AG04449 (cell line): ENCODE measurements at regions not wholly inside any gene's neighbourhood (a gene's known extent, or its start where the extent isn't known, plus 50 kb on each side); places are given as distances from the start of the nearest gene placed in this dataset.
A peak's percentile ranks its signal among the peaks of the same experiment; 100 is the strongest.
"Not testable (repeated sequence)": the region's sequence is repeated elsewhere in the genome, so short reads cannot be mapped to it uniquely, and the experiment has no call there.

ENCODE experiments used
- CTCF ChIA-PET: fragments of 350-600 bp; formaldehyde crosslinking; extraction: SDS; loops from one replicate; lab custom pipeline; 2021; ENCODE audit warnings: antibody characterized with exemption; lab: Yijun Ruan, JAX
- POLR2A ChIA-PET: fragments of 400-600, 350-600 bp; formaldehyde crosslinking; extraction: SDS; loops from one replicate; lab custom pipeline; 2020; ENCODE audit warnings: antibody characterized with exemption, inconsistent platforms; lab: Yijun Ruan, JAX
- DNase-seq: peaks from one replicate; pipeline ENCODE4 v3.0.0-alpha.2; 2010; ENCODE audit warnings: low read depth, low spot score
- H3K4me3 ChIP-seq: 2 replicates; pipeline ENCODE4 v1.5.1; 2011; ENCODE audit warnings: low read depth, mild to moderate bottlenecking, control low read depth, low read length
- TF ChIP-seq, protein P1 (sequence below): IDR thresholded peaks from one replicate; pipeline ENCODE4 v1.5.1; 2011; ENCODE audit warnings: mild to moderate bottlenecking, moderate library complexity, low read length, control low read depth, inconsistent platforms; ENCODE audit not compliant: insufficient read depth; ENCODE audit errors: missing control alignments

DNA sequence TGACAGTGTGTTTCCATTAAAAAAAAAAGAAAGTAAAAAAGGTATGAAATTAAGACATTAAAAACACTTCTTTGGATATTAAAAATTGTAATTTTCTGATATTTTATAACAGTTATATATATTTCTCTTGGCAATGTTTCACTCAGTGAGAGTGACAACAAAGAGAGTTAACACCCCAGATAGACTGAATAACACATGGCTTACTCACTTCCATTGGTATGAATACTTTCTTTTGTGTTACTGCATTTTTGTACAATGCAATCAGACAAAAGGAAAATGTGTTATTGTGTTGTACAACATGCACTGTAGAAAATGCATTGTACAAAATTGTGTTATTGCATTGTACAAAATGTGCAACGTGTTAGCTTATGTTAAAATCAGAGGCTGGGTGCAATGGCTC, 676.6 kb upstream of the AMELY start:
- DNase-seq, H3K4me3 ChIP-seq, CTCF ChIA-PET, POLR2A ChIA-PET: not testable (repeated sequence)

DNA sequence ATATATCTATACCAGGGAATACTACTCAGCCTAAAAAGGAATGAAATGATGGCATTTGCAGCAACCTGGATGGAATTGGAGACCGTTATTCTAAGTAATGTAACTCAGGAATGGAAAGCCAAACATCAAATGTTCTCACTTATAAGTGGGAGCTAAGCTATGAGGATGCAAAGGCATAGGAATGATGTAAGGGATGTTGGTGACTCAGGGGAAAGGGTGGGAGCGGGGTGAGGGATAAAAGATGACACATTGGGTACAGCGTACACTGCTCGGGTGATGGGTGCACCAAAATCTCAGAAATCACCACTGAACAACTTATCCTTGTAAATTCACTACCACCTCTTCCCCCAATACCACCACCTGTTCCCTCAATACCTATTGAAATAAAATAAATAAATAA, 651.0 kb upstream of the AMELY start:
- CTCF ChIA-PET = no interaction called here
- DNase-seq = no peak
- TF ChIP-seq, protein P1, sequence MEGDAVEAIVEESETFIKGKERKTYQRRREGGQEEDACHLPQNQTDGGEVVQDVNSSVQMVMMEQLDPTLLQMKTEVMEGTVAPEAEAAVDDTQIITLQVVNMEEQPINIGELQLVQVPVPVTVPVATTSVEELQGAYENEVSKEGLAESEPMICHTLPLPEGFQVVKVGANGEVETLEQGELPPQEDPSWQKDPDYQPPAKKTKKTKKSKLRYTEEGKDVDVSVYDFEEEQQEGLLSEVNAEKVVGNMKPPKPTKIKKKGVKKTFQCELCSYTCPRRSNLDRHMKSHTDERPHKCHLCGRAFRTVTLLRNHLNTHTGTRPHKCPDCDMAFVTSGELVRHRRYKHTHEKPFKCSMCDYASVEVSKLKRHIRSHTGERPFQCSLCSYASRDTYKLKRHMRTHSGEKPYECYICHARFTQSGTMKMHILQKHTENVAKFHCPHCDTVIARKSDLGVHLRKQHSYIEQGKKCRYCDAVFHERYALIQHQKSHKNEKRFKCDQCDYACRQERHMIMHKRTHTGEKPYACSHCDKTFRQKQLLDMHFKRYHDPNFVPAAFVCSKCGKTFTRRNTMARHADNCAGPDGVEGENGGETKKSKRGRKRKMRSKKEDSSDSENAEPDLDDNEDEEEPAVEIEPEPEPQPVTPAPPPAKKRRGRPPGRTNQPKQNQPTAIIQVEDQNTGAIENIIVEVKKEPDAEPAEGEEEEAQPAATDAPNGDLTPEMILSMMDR = no peak

DNA sequence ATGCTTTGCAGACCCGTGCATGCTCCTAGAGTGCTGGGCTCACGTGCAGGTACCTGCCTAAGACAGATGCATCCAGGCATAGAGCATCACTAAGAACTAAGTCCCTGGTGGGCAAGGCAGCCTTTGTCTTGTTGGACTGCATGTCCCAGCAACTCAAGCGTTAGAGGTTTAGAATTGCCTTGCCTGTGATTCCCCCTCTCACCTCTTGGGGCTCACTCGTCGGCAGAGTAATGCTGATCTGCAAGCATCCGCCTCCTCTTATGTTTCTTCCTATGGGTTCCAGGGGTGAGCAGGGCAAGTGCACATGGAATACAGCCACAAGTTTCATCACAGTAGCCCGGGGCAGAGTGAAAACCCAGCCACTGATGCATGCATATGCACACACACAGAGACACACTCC, 646.1 kb upstream of the AMELY start:
- TF ChIP-seq, protein P1 = peak; percentile 33
- H3K4me3 ChIP-seq = no peak overlapping the region
- POLR2A ChIA-PET = no interaction called here
- CTCF ChIA-PET = interaction anchor here (1.0 kb wide), 1 partner anchor 12 kb away, joined by 3 read pairs; no protein-coding TSS in a partner anchor
- DNase-seq = no peak

More for the DNA sequence above, 651.0 kb upstream of the AMELY start:
- POLR2A ChIA-PET = no interaction called here
- H3K4me3 ChIP-seq = no peak overlapping the region

DNA sequence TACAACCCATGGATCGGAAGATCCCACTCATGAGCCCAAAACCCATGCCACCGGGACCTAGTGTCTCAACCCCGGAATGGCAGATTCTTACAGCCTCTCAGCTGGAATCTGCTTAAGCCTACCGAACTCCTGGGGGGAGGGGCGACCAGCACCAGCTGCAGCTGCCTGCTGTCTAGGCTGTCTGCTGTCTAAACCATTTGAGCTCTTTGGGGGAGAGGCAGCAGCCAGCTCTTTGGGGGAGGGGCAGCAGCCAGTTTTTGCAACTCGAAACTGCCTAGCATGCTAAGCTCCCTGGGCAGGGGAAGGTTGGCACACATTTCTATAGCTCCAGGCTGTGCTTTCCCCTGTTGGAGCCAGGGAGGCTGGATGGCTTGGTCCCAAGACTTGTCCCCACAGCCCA, 643.5 kb upstream of the AMELY start:
- POLR2A ChIA-PET = no interaction called here
- CTCF ChIA-PET = no interaction called here
- DNase-seq = no peak
- TF ChIP-seq, protein P1 = no peak
- H3K4me3 ChIP-seq = no peak overlapping the region

GRCh38 chrY:7545060-7545459, 633.5 kb upstream of the AMELY start:
- POLR2A ChIA-PET = no interaction called here

GRCh38 chrY:7544172-7544770, 632.7 kb upstream of the AMELY start:
- H3K4me3 ChIP-seq = no peak overlapping the region
- no peak for DNase-seq
- ChIA-PET POLR2A (no interaction called here), CTCF (no interaction called here)
- TF ChIP-seq, protein P1 = no peak

More at GRCh38 chrY:7545060-7545459, 633.5 kb upstream of the AMELY start:
- TF ChIP-seq, protein P1 = no peak
- DNase-seq = no peak
- CTCF ChIA-PET = interaction anchor here (1.1 kb wide), 1 partner anchor 12 kb away, joined by 3 read pairs; no protein-coding TSS in a partner anchor
- H3K4me3 ChIP-seq = no peak overlapping the region

- CTCF ChIA-PET = no interaction called here
- H3K4me3 ChIP-seq = no peak overlapping the region
- POLR2A ChIA-PET = no interaction called here
- DNase-seq = no peak
- TF ChIP-seq, protein P1 = no peak
Measured at GRCh38 chrY:7543506-7543905, 632.0 kb upstream of the AMELY start.
